Naive B cell (primary cell): ENCODE measurements at regions not wholly inside any gene's neighbourhood (a gene's known extent, or its start where the extent isn't known, plus 50 kb on each side); places are given as distances from the start of the nearest gene placed in this dataset.
A peak's percentile ranks its signal among the peaks of the same experiment; 100 is the strongest.

Source experiments
- ATAC-seq, 2 donors: fragments of 150-1000 bp; cut with Tn5 transposase; 2 replicates each; pipeline ENCODE4 v1.10.0; 2021; ENCODE audit warnings: low read depth in 2 of 2, mild to moderate bottlenecking in 2 of 2, moderate library complexity in 2 of 2
- DNase-seq: peaks from one replicate; pipeline ENCODE4 v3.0.0; 2022
- H3K27ac Mint-ChIP-seq, 6 donors: one replicate each; pipeline ENCODE4 v1.8.0; 2020 to 2022; ENCODE audit warnings: mild to moderate bottlenecking in 6 of 6, mixed read lengths in 6 of 6, moderate library complexity in 5 of 6, inconsistent platforms in 2 of 6
- H3K27me3 Mint-ChIP-seq, 3 donors: one replicate each; pipeline ENCODE4 v1.8.0; 2021 to 2022; ENCODE audit warnings: mixed read lengths in 3 of 3, mild to moderate bottlenecking in 1 of 3
- H3K36me3 Mint-ChIP-seq, 2 donors: one replicate each; pipeline ENCODE4 v1.8.0; 2020 to 2022; ENCODE audit warnings: mixed read lengths in 2 of 2, inconsistent platforms in 1 of 2, mild to moderate bottlenecking in 1 of 2
- H3K4me1 Mint-ChIP-seq, 3 donors: one replicate each; pipeline ENCODE4 v1.8.0; 2020 to 2022; ENCODE audit warnings: mixed read lengths in 3 of 3, inconsistent platforms in 1 of 3, mild to moderate bottlenecking in 1 of 3, moderate library complexity in 1 of 3
- H3K4me3 Mint-ChIP-seq, 8 donors: one replicate each; pipeline ENCODE4 v1.8.0; 2020 to 2022; ENCODE audit warnings: mild to moderate bottlenecking in 8 of 8, mixed read lengths in 8 of 8, moderate library complexity in 8 of 8, inconsistent platforms in 2 of 8
- H3K9me3 Mint-ChIP-seq, 7 donors: one replicate each; pipeline ENCODE4 v1.8.0; 2020 to 2022; ENCODE audit warnings: mixed read lengths in 7 of 7, mild to moderate bottlenecking in 5 of 7, inconsistent platforms in 2 of 7, moderate library complexity in 1 of 7

- Mint-ChIP-seq H3K36me3 (no peaks in the 10 kb centered on the region), H3K27me3 (no peaks in the 10 kb centered on the region), H3K4me3 (no peak overlapping the region), H3K4me1 (peaks cover 0 to 8% (median 0%) of the 10 kb centered on the region in 3 donors), H3K9me3 (peaks cover 0 to 11% (median 1%) of the 10 kb centered on the region in 7 donors), H3K27ac (no peak overlapping the region)
- ATAC-seq (no peak), DNase-seq (no peak)
These were observed 1139.1 kb downstream of the AACS start for GRCh38 chr12:126204326-126204725.

GRCh38 chr12:126210026-126210425, 1144.8 kb downstream of the AACS start:
- no peak for ATAC-seq
- no peaks in the 10 kb centered on the region for H3K4me1 Mint-ChIP-seq
- H3K4me3 Mint-ChIP-seq: no peak overlapping the region
- H3K9me3 Mint-ChIP-seq: peaks cover 0 to 5% (median 0%) of the 10 kb centered on the region in 7 donors
- H3K36me3 Mint-ChIP-seq: no peaks in the 10 kb centered on the region
- no peaks in the 10 kb centered on the region for H3K27me3 Mint-ChIP-seq
- H3K27ac Mint-ChIP-seq: no peak overlapping the region
- no peak for DNase-seq

GRCh38 chr12:126210448-126210847, 1145.2 kb downstream of the AACS start:
- no peaks in the 10 kb centered on the region for H3K36me3 Mint-ChIP-seq
- H3K27me3 Mint-ChIP-seq: no peaks in the 10 kb centered on the region
- ATAC-seq (no peak), DNase-seq (no peak)
- no peak overlapping the region for H3K4me3 Mint-ChIP-seq
- no peak overlapping the region for H3K27ac Mint-ChIP-seq
- no peaks in the 10 kb centered on the region for H3K4me1 Mint-ChIP-seq
- peaks cover 0 to 5% (median 0%) of the 10 kb centered on the region in 7 donors for H3K9me3 Mint-ChIP-seq

GRCh38 chr12:126212824-126213223, 1147.6 kb downstream of the AACS start:
- no peak overlapping the region for H3K4me3 Mint-ChIP-seq
- no peak for ATAC-seq
- no peak for DNase-seq
- no peak overlapping the region for H3K27ac Mint-ChIP-seq
- H3K36me3 Mint-ChIP-seq: no peaks in the 10 kb centered on the region
- H3K4me1 Mint-ChIP-seq: no peaks in the 10 kb centered on the region
- H3K9me3 Mint-ChIP-seq: peaks cover 0 to 2% (median 0%) of the 10 kb centered on the region in 7 donors
- no peaks in the 10 kb centered on the region for H3K27me3 Mint-ChIP-seq

- no peak for DNase-seq
- Mint-ChIP-seq H3K36me3 (no peaks in the 10 kb centered on the region), H3K4me3 (no peak overlapping the region), H3K27ac (no peak overlapping the region), H3K9me3 (peaks cover 0 to 7% (median 0%) of the 10 kb centered on the region in 7 donors), H3K4me1 (no peaks in the 10 kb centered on the region), H3K27me3 (no peaks in the 10 kb centered on the region)
- no peak for ATAC-seq
These were observed 1153.5 kb downstream of the AACS start for GRCh38 chr12:126218697-126219096.

- Mint-ChIP-seq H3K4me1 (no peaks in the 10 kb centered on the region), H3K9me3 (peaks cover 0 to 8% (median under 1%) of the 10 kb centered on the region in 7 donors), H3K4me3 (no peak overlapping the region), H3K36me3 (no peaks in the 10 kb centered on the region), H3K27ac (no peak overlapping the region), H3K27me3 (no peaks in the 10 kb centered on the region)
- ATAC-seq (no peak), DNase-seq (no peak)
These were observed 1153.9 kb downstream of the AACS start for GRCh38 chr12:126219139-126219538.

- ATAC-seq (no peak), DNase-seq (no peak)
- Mint-ChIP-seq H3K4me1 (no peaks in the 10 kb centered on the region), H3K9me3 (peaks cover 0 to 8% (median 0%) of the 10 kb centered on the region in 7 donors), H3K27me3 (no peaks in the 10 kb centered on the region), H3K36me3 (no peaks in the 10 kb centered on the region), H3K4me3 (no peak overlapping the region), H3K27ac (no peak overlapping the region)
These were observed 1154.5 kb downstream of the AACS start for GRCh38 chr12:126219654-126220279.

GRCh38 chr12:126224032-126224431, 1158.8 kb downstream of the AACS start:
- no peak overlapping the region for H3K4me3 Mint-ChIP-seq
- no peak for ATAC-seq
- no peaks in the 10 kb centered on the region for H3K27me3 Mint-ChIP-seq
- no peaks in the 10 kb centered on the region for H3K4me1 Mint-ChIP-seq
- no peak for DNase-seq
- H3K9me3 Mint-ChIP-seq: peaks cover 5 to 28% (median 10%) of the 10 kb centered on the region in 7 donors
- no peaks in the 10 kb centered on the region for H3K36me3 Mint-ChIP-seq
- peak overlapping the region in 1 of 6 donors; percentile 62 for H3K27ac Mint-ChIP-seq

GRCh38 chr12:126228936-126229335, 1163.7 kb downstream of the AACS start:
- no peak for DNase-seq
- Mint-ChIP-seq H3K9me3 (peaks cover 6 to 21% (median 10%) of the 10 kb centered on the region in 7 donors), H3K27me3 (no peaks in the 10 kb centered on the region), H3K36me3 (no peaks in the 10 kb centered on the region), H3K4me1 (peaks cover 0 to 1% (median 0%) of the 10 kb centered on the region in 3 donors), H3K4me3 (no peak overlapping the region), H3K27ac (no peak overlapping the region)
- ATAC-seq: no peak

- no peaks in the 10 kb centered on the region for H3K36me3 Mint-ChIP-seq
- H3K9me3 Mint-ChIP-seq: peaks cover 0 to 6% (median 3%) of the 10 kb centered on the region in 7 donors
- peaks cover 0 to 1% (median 0%) of the 10 kb centered on the region in 3 donors for H3K4me1 Mint-ChIP-seq
- H3K27ac Mint-ChIP-seq: no peak overlapping the region
- no peaks in the 10 kb centered on the region for H3K27me3 Mint-ChIP-seq
- DNase-seq (no peak), ATAC-seq (no peak)
- no peak overlapping the region for H3K4me3 Mint-ChIP-seq
These were observed 1167.5 kb downstream of the AACS start for GRCh38 chr12:126232711-126233110.

GRCh38 chr12:126233625-126234024, 1168.4 kb downstream of the AACS start:
- Mint-ChIP-seq H3K27ac (no peak overlapping the region), H3K27me3 (no peaks in the 10 kb centered on the region), H3K4me3 (no peak overlapping the region), H3K36me3 (no peaks in the 10 kb centered on the region), H3K4me1 (peaks cover 0 to 1% (median 0%) of the 10 kb centered on the region in 3 donors), H3K9me3 (peaks cover 0 to 8% (median 3%) of the 10 kb centered on the region in 7 donors)
- no peak for DNase-seq
- no peak for ATAC-seq

- Mint-ChIP-seq H3K27me3 (no peaks in the 10 kb centered on the region), H3K4me1 (no peaks in the 10 kb centered on the region), H3K27ac (no peak overlapping the region), H3K4me3 (no peak overlapping the region), H3K9me3 (peaks cover 0 to 5% (median 2%) of the 10 kb centered on the region in 7 donors), H3K36me3 (no peaks in the 10 kb centered on the region)
- no peak for ATAC-seq
- DNase-seq: no peak
These were observed 1178.7 kb downstream of the AACS start for GRCh38 chr12:126243814-126244440.

GRCh38 chr12:126247936-126248335, 1182.7 kb downstream of the AACS start:
- Mint-ChIP-seq H3K4me3 (no peak overlapping the region), H3K4me1 (no peaks in the 10 kb centered on the region), H3K27me3 (no peaks in the 10 kb centered on the region)

GRCh38 chr12:126248871-126249403, 1183.7 kb downstream of the AACS start:
- no peaks in the 10 kb centered on the region for H3K27me3 Mint-ChIP-seq
- H3K4me1 Mint-ChIP-seq: no peaks in the 10 kb centered on the region
- H3K36me3 Mint-ChIP-seq: no peaks in the 10 kb centered on the region
- ATAC-seq (no peak), DNase-seq (no peak)
- peaks cover 0 to 12% (median 6%) of the 10 kb centered on the region in 7 donors for H3K9me3 Mint-ChIP-seq
- H3K27ac Mint-ChIP-seq: no peak overlapping the region
- H3K4me3 Mint-ChIP-seq: no peak overlapping the region

More at GRCh38 chr12:126247936-126248335, 1182.7 kb downstream of the AACS start:
- no peak for ATAC-seq
- Mint-ChIP-seq H3K27ac (no peak overlapping the region), H3K9me3 (peaks cover 0 to 9% (median 6%) of the 10 kb centered on the region in 7 donors), H3K36me3 (no peaks in the 10 kb centered on the region)
- DNase-seq: no peak
